ENCODE measurements at regions not wholly inside any gene's neighbourhood (a gene's known extent, or its start where the extent isn't known, plus 50 kb on each side); places are given as distances from the start of the nearest gene placed in this dataset.

DNA sequence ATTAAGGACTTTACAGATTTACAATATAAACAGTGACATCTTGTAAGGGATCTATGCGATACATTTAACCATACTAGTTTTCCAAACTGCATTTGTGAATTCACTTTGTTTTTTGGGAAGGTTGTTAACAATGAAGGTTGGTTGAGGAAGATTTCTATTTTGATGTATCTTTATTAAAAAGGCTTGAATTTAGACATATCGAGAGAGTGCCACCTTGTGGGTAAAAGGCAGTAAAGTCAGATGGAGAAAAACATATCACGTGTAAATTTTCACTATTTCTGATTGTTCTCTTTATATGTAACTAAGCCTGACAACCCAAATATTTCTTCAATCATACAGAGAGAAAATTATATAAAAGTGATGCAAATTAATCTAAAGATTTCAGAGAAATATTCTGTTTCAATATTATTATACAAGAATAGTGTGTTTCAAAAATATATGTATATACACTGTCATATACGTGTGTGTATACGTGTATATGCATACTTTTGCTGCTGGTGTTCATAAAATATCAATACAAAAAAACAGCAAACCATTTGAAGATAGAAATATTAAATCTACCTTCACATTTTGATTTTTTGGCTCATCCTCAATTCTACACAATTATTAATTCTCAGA, 988.6 kb downstream of the SORCS1 start:
- DNase-seq, result peak; percentile 1

DNA sequence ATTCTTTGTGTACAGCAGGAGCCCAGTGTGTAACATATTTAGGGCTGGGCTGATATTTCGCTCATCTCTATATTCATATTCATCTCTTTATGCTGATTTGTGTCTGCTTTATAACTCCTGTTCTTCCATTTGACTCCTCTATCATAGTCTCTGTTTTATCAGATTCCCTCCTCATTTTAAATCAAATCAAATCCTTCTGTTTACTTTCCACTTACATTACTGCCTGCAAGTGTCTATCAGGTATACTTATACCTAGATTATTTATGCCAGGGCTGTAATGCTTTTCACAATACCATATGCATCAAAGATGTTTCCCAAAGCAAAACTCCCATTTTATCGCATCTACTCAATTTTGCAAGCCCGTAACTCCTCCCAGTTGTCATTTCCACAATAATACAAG, 990.7 kb downstream of the SORCS1 start:
- DNase-seq, result no peak

DNA sequence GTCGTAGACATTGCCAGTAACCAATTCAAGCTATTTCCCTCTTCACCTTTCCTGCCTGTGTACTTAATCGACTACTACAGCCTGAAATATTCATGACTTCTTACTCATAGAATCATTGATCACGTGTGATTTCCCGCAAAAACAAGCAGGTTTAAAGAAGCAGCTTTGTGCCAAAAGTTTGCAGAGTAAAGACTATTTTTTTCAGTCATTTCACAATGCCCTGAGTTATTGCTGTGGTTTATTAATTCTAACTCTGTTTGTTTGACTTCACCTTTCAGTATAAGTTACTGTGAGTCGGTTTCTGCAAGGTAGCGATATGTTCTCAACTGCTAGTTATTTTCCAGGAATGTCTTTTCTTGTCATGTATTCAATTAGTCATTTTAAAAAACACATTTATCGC, 995.3 kb downstream of the SORCS1 start:
- DNase-seq, result no peak

DNA sequence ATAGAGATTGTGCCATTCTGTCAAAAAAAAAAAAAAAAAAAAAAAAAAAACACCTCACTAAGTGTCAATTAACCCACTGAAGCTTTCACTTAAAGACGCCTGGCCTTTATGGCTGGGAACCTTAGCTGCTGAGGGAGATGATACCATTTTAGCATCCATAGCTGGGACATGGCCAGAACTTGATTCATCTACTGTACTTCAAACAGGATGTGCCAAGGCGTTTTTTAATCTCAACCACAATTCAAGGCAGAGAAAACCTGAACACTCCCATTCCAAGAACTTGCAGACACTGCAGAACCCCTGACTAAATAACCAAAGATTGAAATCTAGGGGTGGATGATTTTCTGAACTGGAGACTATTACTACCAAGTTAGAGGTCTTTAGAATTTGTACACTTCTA, 996.6 kb downstream of the SORCS1 start:
- DNase-seq, result no peak

DNA sequence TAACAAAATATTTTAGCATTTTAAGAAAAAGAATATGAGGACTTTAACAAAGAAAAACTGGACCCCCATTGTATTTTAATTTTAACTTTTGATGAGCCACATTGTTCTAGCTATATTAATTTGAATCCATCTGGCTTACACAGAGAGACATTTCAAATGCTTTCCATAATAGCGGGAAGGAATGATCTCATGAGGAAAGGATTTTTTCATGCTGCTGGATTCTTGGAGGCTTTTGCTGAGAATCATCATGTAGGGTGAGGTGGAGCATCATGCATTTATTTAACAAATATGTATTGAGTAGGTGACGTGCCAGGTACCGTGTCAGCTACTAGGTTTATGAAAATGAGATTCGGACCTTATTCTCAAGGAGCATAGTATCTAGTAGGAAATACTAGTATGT, 1006.3 kb downstream of the SORCS1 start:
- DNase-seq, result no peak

DNA sequence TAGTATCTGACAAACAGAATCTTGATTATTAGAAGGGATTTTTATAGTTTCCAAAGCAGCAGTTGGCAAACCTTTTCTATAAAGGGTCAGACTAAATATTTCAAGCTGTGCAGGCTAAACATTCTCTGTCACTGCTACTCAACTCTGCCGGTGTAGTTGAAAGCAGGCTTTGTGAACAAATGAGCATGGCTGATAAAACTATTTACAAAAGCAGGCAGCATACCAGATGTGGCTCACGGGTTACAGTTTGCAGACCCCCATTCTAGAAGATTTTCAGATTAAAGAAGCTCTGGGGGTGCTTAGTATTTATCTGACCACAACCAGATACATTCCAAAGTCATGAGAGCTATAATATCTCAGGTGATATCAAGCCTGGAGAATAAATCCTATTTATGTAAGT, 1017.5 kb downstream of the SORCS1 start:
- DNase-seq, result no peak

DNA sequence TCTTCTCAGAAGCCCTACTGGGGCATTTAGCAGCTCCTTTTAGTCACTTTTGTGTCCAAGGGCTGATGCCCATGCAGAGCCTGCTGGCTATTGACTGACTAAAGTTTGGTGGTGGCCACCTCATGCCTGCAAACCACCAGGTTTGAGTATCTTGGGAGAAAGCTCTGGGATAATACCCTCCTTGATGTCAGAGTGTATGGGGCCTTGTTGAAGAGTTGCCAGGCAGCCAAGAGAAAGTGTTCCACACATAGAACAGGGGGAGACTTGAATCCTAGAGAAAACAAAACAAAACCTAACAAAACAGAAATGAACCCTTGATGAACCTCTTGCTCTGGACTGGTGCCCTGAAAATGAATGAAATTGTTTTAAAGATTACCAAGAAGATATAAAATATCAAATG, 1024.6 kb downstream of the SORCS1 start:
- no peak for DNase-seq

DNA sequence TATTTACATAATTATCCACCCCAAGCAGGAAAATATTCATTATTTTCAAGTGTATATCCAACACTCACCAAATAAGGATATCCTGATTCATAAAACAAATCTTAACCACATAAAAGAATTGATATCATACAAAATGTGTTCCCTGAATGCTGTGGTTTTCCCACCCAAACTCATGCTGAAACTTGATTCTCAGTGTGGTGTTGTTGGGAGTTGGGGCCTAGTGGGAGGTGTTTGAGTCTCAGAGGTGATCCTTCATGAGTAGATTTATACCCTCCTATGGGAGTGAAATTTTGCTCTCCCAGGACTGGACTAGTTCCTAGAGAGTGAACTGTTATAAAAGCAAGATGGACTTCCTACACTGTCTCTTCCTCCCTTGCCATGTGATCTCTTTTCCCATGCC, 1028.3 kb downstream of the SORCS1 start:
- DNase-seq, result no peak

DNA sequence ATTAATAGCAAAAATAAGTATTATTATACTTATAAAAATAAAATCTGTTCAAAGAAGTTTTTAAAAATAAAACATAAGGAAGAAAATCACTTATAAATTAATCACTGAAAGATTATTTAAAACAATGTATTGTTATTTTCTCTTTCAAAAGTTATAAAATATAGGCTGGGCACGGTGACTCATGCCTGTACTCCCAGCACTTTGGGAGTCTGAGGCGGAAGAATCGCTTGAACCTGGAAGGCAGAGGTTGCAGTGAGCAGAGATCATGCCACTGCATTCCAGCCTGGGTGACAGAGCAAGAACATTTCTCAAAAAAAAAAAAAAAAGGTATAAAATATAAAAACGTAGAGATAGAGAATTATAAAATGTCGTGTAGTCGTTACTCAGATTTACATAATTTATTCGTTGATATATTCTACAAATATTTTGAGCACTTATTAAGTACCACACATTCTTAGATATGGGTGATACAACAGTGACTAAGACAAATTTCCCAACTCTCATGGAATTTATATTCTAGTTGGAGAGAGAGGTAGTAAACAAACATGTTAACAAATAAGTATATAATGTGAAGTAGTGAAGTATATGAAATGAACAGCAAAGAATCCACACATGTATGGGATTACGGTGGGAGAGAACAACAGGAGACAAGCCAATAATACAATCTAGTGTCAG, 1030.0 kb downstream of the SORCS1 start:
- DNase-seq, result no peak

DNA sequence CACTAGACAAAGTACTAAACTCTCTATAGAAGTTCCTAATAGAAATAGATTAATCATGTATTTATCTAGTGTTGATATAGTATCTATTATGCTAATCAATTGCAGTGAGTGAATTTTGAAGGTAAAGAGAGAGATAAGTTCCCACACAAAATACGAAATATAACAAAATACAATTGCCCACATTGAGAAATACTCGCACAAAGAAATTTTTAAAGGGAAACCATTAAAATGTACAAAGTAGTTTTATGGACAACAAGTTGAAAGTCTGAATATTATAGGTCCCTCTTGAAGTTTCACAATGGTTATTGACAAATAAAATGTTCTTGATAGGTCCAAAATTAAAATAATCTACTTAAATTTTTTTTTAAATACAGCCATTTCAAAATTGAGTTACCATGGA, 1031.1 kb downstream of the SORCS1 start:
- DNase-seq, result no peak

DNA sequence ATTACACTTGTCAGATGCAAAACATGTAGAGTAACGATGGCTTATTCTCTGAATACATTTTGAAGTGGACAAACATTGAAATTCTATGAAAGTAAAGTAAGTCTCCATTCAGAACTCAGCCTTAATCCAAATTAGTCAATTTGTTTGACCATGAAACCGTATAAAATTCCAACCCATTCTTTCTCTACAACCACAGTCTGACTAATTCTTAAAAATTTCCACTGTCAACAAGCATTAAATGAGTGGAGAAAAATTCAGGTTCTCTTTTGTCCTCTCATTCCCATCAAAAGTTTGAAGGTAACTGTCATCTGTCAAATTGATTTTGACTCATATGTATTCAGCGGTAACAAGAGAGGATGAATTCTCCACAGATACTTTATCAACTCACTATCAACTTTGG, 1031.5 kb downstream of the SORCS1 start:
- no peak for DNase-seq

DNA sequence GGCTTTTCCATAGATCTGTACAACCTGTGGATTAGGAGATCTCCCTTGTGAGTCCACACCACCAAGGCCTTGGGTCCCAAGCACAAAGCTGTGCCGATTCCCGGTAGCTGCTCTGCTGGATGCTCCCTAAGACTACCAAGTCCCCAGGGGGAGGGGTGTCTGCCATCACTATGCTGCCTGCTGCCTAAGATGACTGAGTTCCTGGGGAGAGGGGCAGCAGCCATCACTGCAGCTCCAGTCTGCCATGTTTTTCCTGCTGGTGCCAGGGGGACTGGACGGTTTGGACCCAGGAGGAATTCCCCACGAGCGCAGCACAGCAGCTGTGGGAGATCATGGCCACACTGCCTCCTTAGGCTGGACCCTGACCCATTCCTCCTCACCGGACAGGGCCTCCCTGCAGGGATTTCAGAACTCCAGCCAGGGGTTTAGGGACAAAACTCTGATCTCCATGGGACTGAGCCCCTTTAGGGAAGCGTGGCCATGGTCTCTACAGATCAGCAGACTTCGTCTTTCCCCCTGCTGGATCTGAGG, 1049.8 kb downstream of the SORCS1 start:
- no peak for DNase-seq

DNA sequence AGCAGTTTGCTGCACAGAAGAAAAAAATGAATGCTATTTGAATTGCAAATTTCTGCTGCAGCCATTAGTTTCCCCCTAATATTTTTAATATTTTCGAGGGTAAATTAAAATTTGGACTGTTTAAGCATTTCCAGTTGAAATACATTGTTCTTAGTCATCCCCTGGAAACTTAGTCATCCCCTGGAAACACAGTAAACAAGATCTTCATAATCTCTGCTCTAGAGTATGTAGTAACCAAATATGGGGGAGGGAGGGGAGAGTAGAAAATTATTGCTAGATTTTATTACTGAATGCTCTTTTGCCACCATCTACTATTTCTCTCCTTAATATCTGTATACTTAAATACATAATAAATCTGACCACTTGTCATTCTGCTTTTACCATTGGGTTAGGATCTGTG, 1053.3 kb downstream of the SORCS1 start:
- no peak for DNase-seq

DNA sequence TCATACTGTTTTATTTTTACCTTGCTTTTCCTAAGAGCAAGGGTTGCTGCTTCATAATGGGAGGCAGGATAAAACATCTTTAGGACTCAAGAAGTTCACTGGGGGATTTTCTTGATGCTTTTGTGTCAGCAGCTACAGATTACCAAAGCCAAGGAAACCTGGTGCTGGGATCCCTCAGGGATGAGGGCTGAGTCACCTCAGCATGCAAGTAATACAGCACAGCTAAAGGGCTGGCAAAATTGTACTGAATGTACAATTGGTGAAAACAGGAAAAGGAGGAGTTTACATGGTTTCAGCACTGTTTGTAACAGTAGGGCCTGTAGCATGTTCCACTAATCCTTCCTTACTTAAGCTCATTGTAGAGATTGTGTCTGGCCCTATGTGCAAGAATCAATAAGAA, 1056.8 kb downstream of the SORCS1 start:
- DNase-seq, result no peak

DNA sequence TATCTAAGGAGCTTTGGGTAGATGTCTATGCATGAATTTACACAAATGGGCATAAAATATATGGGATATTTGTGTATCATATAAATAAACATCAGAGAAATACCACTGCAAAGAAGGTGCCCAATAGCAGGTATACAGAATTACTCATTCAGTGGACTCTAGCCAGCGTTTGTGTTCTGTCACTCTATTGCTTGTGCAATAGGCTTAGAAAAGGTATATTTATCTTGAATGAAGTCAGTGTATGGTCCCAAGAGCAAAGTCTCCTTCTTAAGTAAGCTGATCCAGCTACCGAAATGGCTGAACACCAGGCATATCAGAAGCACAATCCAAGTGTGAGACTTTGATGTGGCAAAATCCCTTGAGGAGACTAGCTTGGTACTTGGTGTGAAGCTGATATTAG, 1058.4 kb downstream of the SORCS1 start:
- no peak for DNase-seq

DNA sequence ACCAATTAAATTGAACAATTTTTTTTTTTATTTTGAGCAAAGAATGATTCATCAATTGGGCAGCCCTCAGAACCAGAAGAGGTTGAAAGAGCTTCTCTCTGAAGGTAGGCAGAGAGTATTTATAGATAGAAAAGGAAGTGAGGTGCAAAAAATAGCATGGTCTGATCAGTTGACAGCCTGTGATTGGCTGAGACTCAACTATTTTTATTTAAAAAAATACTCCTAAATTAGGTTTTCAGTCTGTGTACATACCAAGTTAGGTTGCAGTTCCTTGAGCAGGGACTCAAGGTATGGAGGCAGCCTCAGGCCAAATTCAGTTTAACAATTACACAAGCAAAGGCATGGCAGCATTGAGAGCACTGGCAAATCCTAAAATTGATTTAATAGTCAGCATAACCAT, 1074.7 kb downstream of the SORCS1 start:
- no peak for DNase-seq

DNA sequence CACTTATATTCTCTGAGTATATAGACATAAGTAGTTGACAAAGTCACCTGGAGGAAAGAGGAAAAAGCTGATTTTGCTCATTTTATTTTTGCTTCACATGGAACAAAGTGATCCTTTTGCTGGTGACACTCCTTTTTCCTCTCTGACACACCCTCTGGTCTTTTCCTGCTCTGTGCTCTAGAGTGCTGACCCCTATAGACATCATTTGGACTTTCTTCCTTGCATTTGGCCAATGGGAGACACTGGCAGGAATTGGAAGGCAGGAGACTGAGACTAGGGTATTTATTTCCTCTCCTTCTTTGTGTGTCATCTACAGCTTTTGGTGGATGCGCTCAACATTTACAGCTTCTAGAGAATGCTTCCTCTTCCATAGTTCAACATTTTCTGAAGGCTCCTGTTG, 1078.1 kb downstream of the SORCS1 start:
- no peak for DNase-seq

DNA sequence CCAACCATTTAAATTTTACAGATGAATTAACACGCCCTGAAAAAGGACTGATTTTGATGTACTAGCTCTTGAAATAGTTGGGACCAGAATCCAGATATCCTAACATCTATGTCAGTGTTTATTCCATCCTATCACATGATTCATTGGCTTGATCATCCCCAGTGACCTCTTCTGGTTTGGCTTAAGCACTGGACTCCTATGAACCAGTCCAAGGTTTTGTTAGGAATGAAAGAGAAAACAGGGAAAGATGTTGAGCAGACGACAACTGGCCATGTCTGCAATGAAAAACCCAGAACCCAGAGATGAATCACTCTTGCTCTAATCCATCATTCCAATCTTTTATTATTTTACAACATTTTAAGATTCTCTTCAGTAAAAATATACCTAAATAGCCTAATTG, 1080.9 kb downstream of the SORCS1 start:
- no peak for DNase-seq

DNA sequence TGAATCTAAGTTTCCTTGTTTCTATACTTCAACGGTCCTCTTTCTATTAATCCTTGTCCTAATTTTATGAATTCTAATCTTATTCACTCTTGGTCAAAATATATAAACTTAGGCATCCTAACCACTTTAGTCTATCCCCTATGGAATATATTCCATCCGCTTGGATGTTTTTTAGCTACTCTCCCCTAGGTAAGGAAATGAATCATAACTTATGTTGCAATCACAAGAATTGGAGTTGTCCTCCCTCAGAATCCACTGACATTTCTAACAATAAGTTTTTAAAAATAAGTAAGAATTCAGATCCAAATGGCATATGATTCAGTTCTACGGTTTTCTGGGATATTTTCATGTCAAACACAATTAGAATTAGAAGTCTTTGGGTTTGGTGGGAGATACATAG, 1081.6 kb downstream of the SORCS1 start:
- no peak for DNase-seq

DNA sequence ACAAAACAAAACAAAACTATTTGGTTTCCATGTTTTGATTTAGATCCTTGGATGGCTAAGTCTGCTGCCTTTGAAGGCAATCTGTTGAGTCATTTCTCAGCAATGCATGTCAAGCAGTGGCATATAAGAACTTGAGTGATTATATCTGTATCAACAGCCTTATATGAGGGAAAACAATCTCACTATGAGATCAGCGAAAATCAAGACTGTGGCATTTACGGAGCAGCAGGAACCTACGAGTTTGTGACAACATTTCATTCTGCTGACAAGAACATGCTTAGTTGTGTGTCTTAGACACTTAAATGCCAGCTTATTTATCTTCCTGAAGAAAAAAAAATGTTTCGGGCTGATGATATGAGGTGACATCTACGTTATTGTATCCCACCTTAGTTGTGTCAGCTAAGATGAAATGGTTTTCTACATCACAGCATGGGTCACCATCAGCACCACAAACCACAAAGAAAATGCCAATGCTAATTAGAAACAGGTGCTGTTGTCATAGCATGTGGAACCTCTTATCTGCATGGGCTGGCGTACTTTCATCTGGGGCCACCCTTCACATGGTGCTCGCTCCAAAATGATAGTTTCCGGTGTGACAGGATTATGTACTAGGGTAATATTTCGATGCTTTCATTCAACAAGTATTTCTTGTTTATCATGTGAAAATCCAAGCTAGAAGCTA, 1085.5 kb downstream of the SORCS1 start:
- no peak for DNase-seq

DNA sequence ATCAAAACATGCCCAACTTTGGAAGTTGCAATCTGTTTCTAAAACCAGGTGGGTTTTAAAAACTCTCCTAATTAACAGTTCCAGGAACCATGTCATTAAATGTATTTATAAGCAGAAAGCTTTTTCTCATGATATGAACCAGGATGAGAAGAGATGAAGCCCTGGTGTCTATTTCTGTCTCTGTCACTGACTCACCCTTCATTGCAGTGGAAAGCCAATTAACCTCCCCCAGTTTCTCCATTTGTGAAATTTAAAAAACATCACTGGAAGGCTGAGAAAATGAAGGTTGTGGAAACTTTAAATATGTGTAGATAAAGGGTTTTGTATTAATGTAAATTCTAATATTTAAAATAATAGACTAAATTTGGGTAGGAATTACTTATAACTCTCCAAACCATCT, 1088.0 kb downstream of the SORCS1 start:
- no peak for DNase-seq

DNA sequence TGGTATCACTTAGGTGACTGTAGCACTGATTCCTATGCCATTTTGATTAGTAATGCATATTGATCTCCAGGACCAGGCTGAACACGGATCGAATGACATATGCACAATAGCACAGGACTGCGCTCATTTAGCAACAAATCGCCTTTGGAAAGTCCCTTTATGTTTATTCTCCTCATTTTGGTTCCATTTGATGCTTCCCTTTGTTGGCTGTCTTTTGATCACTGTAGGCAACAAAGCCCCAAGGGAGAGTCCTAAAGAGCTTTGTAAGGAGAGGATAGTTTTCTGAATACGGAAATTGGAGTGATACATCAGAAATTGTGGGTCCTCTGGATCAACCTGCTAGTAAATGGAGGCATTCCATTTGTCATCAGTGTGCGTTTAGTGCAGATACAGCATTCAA, 1111.4 kb downstream of the SORCS1 start:
- no peak for DNase-seq

DNA sequence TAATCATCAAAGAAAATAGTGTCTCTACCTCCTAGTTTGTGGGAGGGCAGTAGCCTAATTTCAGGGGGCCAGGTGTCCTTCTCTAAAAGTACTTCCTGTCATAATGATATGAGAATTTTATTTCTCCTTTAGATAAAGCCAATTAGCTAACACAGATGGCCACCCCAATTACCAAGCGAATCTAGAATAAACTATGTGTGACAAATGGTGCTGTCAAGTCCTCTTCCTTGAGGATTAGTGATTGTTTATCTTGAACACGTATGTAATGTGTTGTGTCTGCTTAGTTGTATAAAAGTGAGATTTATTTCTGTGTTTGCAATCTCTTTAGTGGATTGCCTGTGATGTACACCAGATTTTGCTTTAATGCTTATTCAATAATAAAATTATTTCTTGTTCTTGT, 1120.0 kb downstream of the SORCS1 start:
- no peak for DNase-seq

DNA sequence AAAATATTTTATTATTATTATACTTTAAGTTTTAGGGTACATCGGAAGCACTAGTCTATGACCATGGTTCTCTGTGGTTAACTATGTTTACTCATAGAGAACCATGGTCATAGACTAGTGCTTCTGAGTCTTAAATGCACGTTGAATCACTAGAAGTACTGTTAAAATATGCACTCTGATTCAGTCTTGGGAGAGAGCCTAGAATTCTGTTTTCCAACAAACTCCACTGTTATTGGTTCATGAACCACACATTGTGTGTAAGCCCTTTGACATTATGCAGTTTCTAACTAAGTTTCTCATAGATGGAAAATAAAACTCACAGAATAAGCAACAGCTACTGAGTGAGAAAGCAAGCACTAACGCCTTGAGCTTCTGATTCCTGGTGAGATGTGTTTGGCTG, 1120.6 kb downstream of the SORCS1 start:
- DNase-seq, result no peak

All from activated CD4-positive, alpha-beta T cell treated with anti-CD3 and anti-CD28 coated beads, Interleukin-2, amount 50 U/mL, for 16 hours (primary cell).